NCI-H774 (cell line): ENCODE measurements at regions not wholly inside any gene's neighbourhood (a gene's known extent, or its start where the extent isn't known, plus 50 kb on each side); places are given as distances from the start of the nearest gene placed in this dataset.

ENCODE experiments used
- DNase-seq: peaks from one replicate; lab custom pipeline; 2025; lab: John Stamatoyannopoulos, UW

DNA sequence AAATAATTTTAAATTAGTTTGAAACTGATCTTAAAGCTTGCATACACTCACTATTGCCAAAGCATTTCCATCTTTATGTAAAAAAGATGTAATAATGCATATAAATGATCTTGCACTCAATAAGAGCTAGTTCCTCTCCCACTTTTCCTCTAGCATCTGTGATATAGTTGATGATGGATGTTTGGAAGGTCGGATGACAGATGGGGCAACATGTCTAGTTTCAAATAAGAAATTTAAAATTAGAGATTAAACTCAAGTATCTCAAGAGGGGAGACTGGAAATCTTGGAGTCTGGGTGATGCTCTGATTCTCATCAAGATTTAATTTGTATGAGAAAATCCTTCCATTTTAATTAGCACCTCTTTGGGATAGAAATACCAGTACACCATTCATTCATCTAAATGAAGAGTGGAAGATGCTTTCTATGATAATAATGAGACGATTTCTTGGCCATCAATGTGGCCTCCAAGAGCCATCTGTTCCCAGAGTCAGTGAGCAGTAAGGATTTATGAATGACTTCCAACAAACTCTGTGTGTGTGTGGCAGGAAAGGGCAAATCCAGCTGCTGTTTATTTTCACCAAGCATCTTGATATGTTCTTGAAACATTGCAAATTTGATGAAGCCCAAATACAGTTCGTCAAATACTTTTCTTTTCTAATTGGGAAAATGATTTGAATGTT, 616.3 kb upstream of the CDH8 start:
- DNase-seq: no peak

GRCh38 chr16:62648256-62648655, 612.0 kb upstream of the CDH8 start:
- DNase-seq: no peak

- no peak for DNase-seq
These were observed 608.0 kb upstream of the CDH8 start for GRCh38 chr16:62644030-62644812.

DNA sequence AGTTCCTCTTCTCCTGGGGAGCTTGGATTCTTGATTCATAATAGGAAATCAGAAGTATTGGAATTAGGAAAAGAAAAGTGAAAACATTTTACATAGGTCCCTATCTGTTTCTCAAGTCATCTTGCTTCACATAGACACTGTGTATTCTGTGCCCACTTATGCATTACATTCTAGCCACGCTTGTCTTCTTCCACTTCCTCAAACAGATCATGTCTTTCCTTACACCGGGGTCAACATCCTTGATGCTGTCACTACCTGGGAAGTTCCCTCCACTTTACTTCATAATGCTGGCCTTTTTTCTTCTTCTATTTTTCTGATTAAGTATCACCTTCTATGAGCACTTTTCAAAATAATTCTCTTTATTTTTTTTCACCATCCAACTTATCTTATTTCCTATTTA, 606.4 kb upstream of the CDH8 start:
- no peak for DNase-seq

- no peak for DNase-seq
These were observed 603.7 kb upstream of the CDH8 start for GRCh38 chr16:62639890-62640289.

DNA sequence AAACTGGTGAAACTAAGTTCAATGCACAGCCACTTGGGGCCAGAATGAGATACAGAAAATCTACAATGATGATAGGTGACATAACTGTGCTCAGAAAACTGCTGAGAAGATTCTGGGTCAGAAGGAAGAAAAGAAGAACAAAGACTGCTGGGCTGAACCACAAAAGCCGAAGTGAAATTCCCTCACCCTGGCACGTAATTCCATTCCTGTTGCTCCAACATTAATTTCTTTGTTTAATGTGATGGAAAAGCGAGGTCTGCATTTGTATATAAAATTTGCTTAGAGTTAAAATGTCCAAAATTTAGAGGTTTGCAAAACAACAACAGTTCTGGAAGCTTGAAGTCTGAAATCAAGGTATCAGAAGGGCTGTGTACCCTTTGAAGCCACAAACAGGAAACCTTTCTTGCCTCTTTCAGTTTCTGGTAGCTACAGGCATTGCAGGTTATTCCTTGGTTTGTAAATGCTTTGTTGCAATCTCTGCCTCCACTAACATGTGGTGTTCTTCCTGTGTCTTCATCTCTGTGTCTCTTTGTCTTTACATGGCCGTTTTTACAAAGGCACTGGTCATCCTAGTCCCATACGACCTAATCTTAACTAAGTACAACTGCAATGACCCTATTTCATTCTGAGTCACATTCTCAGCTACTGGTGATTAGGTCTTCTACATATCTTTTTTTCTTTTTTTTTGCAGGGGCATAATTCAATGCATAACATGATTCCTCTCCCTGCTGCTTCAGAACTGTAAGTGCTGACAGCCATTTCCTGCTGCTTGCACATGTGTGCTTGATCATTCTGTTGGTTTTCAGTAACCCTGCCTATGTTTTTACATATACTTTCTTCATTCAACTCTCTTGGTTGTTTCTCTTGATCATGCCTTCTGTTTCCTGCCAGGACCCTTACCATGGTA, 603.0 kb upstream of the CDH8 start:
- no peak for DNase-seq

DNA sequence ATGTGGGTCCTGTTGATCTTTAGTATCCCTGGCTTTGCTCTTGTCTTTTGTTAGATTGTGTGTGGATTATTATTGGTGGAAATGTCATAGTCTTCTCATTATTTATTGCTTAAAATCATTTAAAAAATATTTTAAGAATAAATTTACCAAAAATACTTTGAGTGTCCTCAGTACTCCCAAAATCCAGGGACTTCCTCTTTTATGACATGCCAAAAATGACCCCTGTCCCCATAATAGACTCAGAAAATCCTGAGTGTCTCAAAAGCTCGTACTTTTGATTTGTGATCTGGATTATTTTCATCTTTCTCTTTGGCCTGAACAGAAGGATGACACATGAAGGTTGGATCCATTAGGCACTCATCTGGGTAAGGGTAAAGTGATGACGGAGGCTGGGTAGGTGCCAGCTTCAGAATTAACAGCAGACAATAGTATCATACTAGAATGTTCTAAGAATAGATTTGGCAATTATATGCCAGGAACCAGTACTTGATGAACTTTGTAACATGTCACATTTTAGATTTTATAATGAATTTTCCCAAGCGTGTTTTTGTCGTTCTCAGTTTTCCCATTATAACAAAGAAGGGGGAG, 602.2 kb upstream of the CDH8 start:
- no peak for DNase-seq

- no peak for DNase-seq
These were observed 589.1 kb upstream of the CDH8 start for GRCh38 chr16:62625326-62625725.

GRCh38 chr16:62620275-62620674, 584.0 kb upstream of the CDH8 start:
- DNase-seq: no peak

- no peak for DNase-seq
These were observed 579.3 kb upstream of the CDH8 start for GRCh38 chr16:62615526-62615925.

GRCh38 chr16:62610291-62610690, 574.1 kb upstream of the CDH8 start:
- DNase-seq: no peak

DNA sequence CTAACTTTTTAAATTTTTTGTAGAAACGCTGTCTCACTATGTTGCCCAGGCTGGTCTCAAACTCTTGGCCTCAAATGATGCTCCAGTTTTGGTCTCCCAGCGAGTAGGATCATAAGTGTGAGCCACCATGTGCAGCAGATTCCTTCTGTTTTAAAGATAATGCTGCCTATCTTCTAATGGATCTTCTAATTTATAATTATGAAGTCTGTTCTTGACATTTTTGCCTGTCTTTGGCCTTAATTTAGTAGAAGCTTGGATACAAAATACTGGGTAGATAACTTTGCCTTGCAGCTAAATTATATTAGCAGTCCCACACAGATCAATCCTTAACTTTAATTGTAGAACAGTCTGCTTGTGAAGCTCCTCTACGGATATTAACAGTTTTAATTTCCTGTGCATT, 566.6 kb upstream of the CDH8 start:
- no peak for DNase-seq

- no peak for DNase-seq
These were observed 561.6 kb upstream of the CDH8 start for GRCh38 chr16:62597875-62598274.

GRCh38 chr16:62596584-62596983, 560.3 kb upstream of the CDH8 start:
- DNase-seq: no peak

- DNase-seq: no peak
These were observed 559.9 kb upstream of the CDH8 start for GRCh38 chr16:62596125-62596524.

- no peak for DNase-seq
These were observed 550.1 kb upstream of the CDH8 start for GRCh38 chr16:62586128-62586862.

GRCh38 chr16:62585041-62585545, 548.9 kb upstream of the CDH8 start:
- no peak for DNase-seq

DNA sequence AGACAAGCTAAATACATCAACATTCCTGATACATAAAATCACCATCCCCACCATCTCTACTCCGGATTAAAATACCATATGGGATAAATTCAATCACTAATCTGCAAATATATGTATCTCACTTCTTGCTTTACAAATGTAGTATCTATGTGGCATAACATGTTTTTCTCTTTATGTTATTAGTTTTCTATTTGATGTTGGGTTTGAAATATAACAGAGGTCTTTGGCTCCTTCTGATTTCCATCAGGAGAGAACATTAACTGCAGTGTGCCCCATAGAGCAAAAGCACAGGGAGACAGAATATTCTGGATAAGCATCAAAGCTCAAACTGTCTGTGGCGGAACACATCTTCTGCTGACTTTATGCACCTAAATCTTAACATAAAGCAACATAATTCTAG, 547.2 kb upstream of the CDH8 start:
- DNase-seq: no peak

GRCh38 chr16:62573466-62573865, 537.2 kb upstream of the CDH8 start:
- no peak for DNase-seq

- DNase-seq: no peak
These were observed 532.7 kb upstream of the CDH8 start for GRCh38 chr16:62568926-62569325.

GRCh38 chr16:62565706-62566105, 529.5 kb upstream of the CDH8 start:
- no peak for DNase-seq
